ENCODE measurements at regions not wholly inside any gene's neighbourhood (a gene's known extent, or its start where the extent isn't known, plus 50 kb on each side); places are given as distances from the start of the nearest gene placed in this dataset.
"Not testable (repeated sequence)": the region's sequence is repeated elsewhere in the genome, so short reads cannot be mapped to it uniquely, and the experiment has no call there.

DNA sequence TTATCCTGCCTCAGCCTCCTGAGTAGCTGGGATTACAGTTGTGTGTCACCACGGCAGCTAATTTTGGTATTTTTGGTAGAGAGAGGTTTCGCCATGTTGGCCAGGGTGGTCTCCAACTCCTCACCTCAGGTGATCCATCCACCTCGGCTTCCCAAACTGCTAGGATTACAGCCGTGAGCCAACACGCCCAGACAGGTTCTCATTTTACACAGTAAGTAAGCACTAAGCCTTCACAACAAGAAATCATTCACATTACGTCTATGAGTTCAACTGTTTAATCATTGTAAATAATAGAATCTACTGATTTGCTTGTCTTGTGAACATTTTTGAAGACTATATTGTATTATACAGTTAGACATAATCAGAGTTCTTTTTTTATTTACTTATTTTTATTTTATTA is 131.5 kb upstream of the LRATD1 start:
- Mint-ChIP-seq H3K27me3 (no peaks in the 10 kb centered on the region), H3K9me3 (peaks cover 3% of the 10 kb centered on the region), H3K27ac (no peak overlapping the region), H3K4me1 (ENCODE audit: low read depth) (no peaks in the 10 kb centered on the region), H3K36me3 (no peaks in the 10 kb centered on the region), H3K4me3 (no peak overlapping the region)
- intact Hi-C loops (cut with micrococcal nuclease), result no loop called here
- ChIA-PET POLR2A (no interaction called here), CTCF (no interaction called here)
- no peak for DNase-seq

- DNase-seq; H3K9me3 Mint-ChIP-seq; H3K27me3 Mint-ChIP-seq; H3K4me1 Mint-ChIP-seq (ENCODE audit: low read depth); intact Hi-C loops (cut with micrococcal nuclease); CTCF ChIA-PET; H3K36me3 Mint-ChIP-seq; POLR2A ChIA-PET; H3K27ac Mint-ChIP-seq; H3K4me3 Mint-ChIP-seq: not testable (repeated sequence)
Measured at GRCh38 chr2:14506955-14507354, 125.6 kb upstream of the LRATD1 start.

DNA sequence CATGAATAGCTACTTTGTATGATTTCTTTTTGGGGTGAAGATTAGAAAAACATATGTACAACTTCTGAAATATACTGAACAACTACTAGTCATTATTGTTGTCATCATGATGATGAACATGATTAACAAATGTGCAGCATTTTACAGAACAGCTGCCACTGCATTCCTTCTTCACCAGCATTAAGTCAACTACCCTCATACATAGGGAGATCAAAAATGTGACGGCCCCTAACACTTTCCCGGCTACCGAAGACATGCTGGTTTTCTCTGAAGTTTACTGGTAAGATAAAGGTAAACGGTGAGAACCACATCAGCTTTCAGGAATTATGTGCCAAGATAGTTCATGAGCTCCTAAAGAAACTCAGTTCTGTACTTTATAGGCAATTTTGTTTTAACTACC is 121.0 kb upstream of the LRATD1 start:
- intact Hi-C loops (cut with micrococcal nuclease), result no loop called here
- Mint-ChIP-seq H3K27me3 (no peaks in the 10 kb centered on the region), H3K9me3 (no peaks in the 10 kb centered on the region), H3K4me3 (no peak overlapping the region), H3K36me3 (no peaks in the 10 kb centered on the region), H3K4me1 (ENCODE audit: low read depth) (no peaks in the 10 kb centered on the region), H3K27ac (no peak overlapping the region)
- POLR2A ChIA-PET, result no interaction called here
- no peak for DNase-seq
- CTCF ChIA-PET, result no interaction called here

DNA sequence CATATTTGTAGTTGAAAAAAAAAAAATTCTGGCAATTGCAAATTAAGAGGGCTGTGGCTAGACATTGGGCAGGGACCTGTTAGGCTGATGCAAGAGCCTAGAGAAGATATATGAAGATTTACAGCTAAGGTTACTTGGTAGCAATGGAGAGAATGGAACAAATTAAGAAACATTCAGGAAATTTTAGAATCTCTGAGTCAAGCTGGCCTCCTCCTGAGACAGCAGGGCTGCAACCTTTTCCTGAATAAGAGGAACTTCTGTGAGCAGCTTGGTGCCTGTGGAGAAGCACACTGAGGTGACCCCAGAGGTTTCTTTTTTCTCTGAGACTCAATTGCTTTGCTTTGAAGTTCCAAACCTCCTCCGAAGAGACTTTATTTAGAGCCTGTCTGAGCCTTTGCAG is 118.6 kb upstream of the LRATD1 start:
- Mint-ChIP-seq H3K4me3 (no peak overlapping the region), H3K4me1 (ENCODE audit: low read depth) (no peaks in the 10 kb centered on the region), H3K9me3 (no peaks in the 10 kb centered on the region), H3K36me3 (no peaks in the 10 kb centered on the region), H3K27me3 (no peaks in the 10 kb centered on the region), H3K27ac (no peak overlapping the region)
- DNase-seq, result no peak
- intact Hi-C loops (cut with micrococcal nuclease), result no loop called here
- ChIA-PET POLR2A (no interaction called here), CTCF (no interaction called here)

DNA sequence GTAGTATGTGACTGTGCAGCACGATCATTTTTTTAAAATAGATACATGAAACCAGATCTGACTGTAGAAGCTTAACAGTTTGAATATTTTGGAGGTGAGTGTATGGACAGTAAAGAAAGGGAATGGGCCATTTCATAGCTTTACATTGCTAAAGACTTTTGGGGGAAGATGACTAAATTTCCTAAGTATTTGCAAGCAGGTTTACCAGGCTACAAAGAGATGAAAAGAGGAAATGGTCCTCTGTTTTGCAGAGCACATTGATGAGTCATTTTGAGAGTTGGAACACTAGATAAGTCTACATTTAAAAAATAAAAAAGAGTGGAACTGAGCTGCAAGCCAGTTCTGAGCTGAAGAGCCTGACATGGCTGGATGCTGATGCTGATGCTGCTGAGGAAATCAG is 115.7 kb upstream of the LRATD1 start:
- no peaks in the 10 kb centered on the region for H3K9me3 Mint-ChIP-seq
- POLR2A ChIA-PET, result no interaction called here
- no peaks in the 10 kb centered on the region for H3K36me3 Mint-ChIP-seq
- CTCF ChIA-PET, result no interaction called here
- H3K4me1 Mint-ChIP-seq (ENCODE audit: low read depth), result no peaks in the 10 kb centered on the region
- intact Hi-C loops (cut with micrococcal nuclease), result no loop called here
- no peaks in the 10 kb centered on the region for H3K27me3 Mint-ChIP-seq
- DNase-seq, result no peak
- H3K4me3 Mint-ChIP-seq, result no peak overlapping the region
- H3K27ac Mint-ChIP-seq, result no peak overlapping the region

DNA sequence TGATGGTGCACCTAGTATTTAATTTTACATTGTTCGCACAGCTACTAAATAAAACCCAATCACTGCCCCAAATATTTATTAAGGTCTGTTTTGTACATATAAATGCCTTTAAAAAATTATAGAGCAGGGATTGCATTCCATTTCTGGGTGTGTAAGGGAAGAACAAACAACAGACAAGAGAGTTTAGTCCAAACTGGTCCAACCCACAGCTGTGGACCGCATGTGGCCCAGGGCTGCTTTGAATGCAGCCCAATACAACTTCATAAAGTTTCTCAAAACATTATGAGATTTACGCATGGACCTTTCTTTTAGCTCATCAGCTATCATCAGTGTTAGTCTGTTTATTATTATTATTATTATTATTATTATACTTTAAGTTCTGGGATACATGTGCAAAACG is 114.8 kb upstream of the LRATD1 start:
- H3K27me3 Mint-ChIP-seq, result no peaks in the 10 kb centered on the region
- H3K9me3 Mint-ChIP-seq, result no peaks in the 10 kb centered on the region
- no peaks in the 10 kb centered on the region for H3K4me1 Mint-ChIP-seq (ENCODE audit: low read depth)
- ChIA-PET CTCF (no interaction called here), POLR2A (no interaction called here)
- no peak overlapping the region for H3K4me3 Mint-ChIP-seq
- no peaks in the 10 kb centered on the region for H3K36me3 Mint-ChIP-seq
- no peak for DNase-seq
- intact Hi-C loops (cut with micrococcal nuclease), result no loop called here
- no peak overlapping the region for H3K27ac Mint-ChIP-seq

DNA sequence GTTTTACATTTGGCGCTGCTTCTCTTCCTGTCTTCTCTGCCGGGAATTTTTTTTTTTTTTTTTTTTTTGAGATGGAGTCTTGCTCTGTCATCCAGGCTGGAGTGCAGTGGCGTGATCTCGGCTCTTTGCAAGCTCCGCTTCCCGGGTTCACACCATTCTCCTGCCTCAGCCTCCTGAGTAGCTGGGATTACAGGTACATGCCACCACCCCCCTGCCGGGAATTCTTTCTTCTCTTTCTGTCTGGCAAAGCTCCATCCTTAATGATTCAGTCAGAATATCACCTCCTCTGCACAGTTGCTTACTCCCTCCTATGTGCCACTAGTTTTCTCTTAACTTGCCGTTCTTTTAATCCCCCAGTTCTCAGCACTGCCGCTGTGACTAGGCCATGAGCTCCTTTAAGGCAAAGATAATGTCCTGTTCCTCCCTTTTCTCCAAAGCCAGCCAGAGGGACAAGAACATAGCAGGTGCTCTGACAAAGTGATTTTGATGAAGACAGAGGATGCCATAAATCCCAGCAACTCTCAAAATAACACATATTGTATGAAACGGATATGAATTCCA is 112.1 kb upstream of the LRATD1 start:
- H3K4me3 Mint-ChIP-seq, result no peak overlapping the region
- H3K9me3 Mint-ChIP-seq, result peaks cover 3% of the 10 kb centered on the region
- H3K36me3 Mint-ChIP-seq, result no peaks in the 10 kb centered on the region
- CTCF ChIA-PET, result no interaction called here
- DNase-seq, result no peak
- POLR2A ChIA-PET, result interaction anchor here (0.7 kb wide), 1 partner anchor 310 kb away, joined by 3 read pairs; no protein-coding TSS in a partner anchor
- intact Hi-C loops (cut with micrococcal nuclease), result no loop called here
- H3K27me3 Mint-ChIP-seq, result no peaks in the 10 kb centered on the region
- H3K27ac Mint-ChIP-seq, result no peak overlapping the region
- no peaks in the 10 kb centered on the region for H3K4me1 Mint-ChIP-seq (ENCODE audit: low read depth)

- intact Hi-C loops (cut with micrococcal nuclease), result no loop called here
- no peak for DNase-seq
- no peaks in the 10 kb centered on the region for H3K4me1 Mint-ChIP-seq (ENCODE audit: low read depth)
- ChIA-PET CTCF (no interaction called here), POLR2A (no interaction called here)
- no peak overlapping the region for H3K4me3 Mint-ChIP-seq
- no peaks in the 10 kb centered on the region for H3K36me3 Mint-ChIP-seq
- H3K27ac Mint-ChIP-seq, result no peak overlapping the region
- no peaks in the 10 kb centered on the region for H3K27me3 Mint-ChIP-seq
- peaks cover 3% of the 10 kb centered on the region for H3K9me3 Mint-ChIP-seq
Measured at GRCh38 chr2:14524041-14524802, 108.3 kb upstream of the LRATD1 start.

- ChIA-PET POLR2A (no interaction called here), CTCF (no interaction called here)
- intact Hi-C loops (cut with micrococcal nuclease), result no loop called here
- Mint-ChIP-seq H3K4me1 (ENCODE audit: low read depth) (no peaks in the 10 kb centered on the region), H3K9me3 (peaks cover 3% of the 10 kb centered on the region), H3K27me3 (no peaks in the 10 kb centered on the region), H3K36me3 (no peaks in the 10 kb centered on the region), H3K27ac (no peak overlapping the region), H3K4me3 (no peak overlapping the region)
- no peak for DNase-seq
Measured at GRCh38 chr2:14524803-14525080, 107.8 kb upstream of the LRATD1 start.

GRCh38 chr2:14530506-14530905 is 102.0 kb upstream of the LRATD1 start:
- DNase-seq, result no peak
- H3K27me3 Mint-ChIP-seq, result no peaks in the 10 kb centered on the region
- ChIA-PET POLR2A (no interaction called here), CTCF (no interaction called here)
- H3K36me3 Mint-ChIP-seq, result no peaks in the 10 kb centered on the region
- intact Hi-C loops (cut with micrococcal nuclease), result no loop called here
- H3K4me1 Mint-ChIP-seq (ENCODE audit: low read depth), result no peaks in the 10 kb centered on the region
- no peaks in the 10 kb centered on the region for H3K9me3 Mint-ChIP-seq
- H3K4me3 Mint-ChIP-seq, result no peak overlapping the region
- no peak overlapping the region for H3K27ac Mint-ChIP-seq

DNA sequence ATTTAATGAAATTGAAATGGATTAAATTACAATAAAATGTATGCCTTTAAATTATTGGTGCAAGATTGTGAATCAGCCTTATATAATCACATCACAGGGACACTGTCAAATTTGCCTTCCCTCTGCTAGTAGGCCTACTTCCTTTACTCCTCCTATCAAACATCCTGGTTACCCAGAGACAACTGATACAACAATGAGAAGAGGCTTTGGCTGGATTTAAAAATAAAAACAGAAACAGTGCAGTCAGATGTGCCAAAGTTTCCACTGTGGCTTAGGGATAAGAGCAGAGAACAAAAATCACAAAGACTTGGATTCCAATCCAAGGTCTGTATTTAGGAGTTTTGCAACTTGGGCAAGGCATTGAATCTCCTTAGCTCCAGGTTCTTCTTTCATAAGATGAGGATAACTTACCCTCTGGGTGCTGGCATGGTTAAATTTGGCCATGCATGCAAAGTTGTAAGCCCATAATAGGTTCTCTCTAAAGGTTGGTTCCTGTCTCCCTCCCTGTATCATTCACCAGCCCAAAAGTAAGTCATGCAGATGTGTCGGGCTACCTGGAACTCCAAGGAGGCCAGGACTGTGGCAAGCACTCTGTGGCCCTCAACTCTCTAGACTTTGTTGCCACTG is 99.3 kb upstream of the LRATD1 start:
- ChIA-PET CTCF (no interaction called here), POLR2A (no interaction called here)
- no peak overlapping the region for H3K4me3 Mint-ChIP-seq
- intact Hi-C loops (cut with micrococcal nuclease), result no loop called here
- no peaks in the 10 kb centered on the region for H3K4me1 Mint-ChIP-seq (ENCODE audit: low read depth)
- H3K9me3 Mint-ChIP-seq, result no peaks in the 10 kb centered on the region
- H3K27ac Mint-ChIP-seq, result no peak overlapping the region
- no peaks in the 10 kb centered on the region for H3K36me3 Mint-ChIP-seq
- no peak for DNase-seq
- H3K27me3 Mint-ChIP-seq, result no peaks in the 10 kb centered on the region

DNA sequence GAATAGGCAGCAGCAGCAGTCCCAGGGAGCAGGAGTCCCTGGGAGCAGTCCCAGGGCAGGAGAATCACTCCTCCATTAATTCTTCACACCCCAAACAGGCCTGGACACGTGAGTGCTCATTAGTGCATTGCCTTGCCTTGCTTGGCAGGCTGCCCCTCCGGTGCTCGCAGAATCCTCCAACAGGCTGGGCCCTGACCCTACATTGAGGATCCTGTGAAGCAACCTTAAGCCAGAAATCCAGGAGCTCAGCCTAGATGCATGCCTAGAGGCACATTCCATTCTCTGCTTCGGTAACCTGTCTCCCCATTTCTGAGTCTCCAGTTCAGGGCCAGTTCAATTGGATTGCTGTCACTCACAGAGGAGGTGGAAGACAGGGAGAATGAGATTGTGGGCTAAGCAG is 97.4 kb upstream of the LRATD1 start:
- CTCF ChIA-PET, result no interaction called here
- no peak for DNase-seq
- H3K4me3 Mint-ChIP-seq, result no peak overlapping the region

DNA sequence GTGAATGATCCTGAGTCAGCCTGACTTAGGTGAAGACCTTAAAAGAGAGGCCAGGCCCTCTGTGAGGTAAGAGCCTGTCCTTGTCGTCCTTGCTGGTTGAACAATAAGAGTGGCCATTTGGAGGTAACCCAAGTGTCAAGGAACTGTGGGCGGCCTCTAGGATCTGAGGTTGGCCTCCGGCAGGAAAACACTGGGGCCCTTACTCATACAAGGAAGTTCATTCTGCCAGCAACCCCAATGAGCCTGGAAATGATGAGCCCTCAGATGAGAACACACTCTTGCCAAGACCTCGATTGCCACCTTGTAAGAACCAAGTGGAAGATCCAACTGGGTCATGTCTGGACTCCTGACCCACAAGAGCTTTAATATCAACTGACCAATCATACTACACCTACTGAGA is 95.5 kb upstream of the LRATD1 start:
- Mint-ChIP-seq H3K27me3 (no peaks in the 10 kb centered on the region), H3K36me3 (no peaks in the 10 kb centered on the region), H3K4me1 (ENCODE audit: low read depth) (no peaks in the 10 kb centered on the region), H3K4me3 (no peak overlapping the region), H3K9me3 (peaks cover 2% of the 10 kb centered on the region), H3K27ac (no peak overlapping the region)
- no peak for DNase-seq
- ChIA-PET POLR2A (no interaction called here), CTCF (no interaction called here)
- intact Hi-C loops (cut with micrococcal nuclease), result no loop called here

More for the DNA sequence above, 97.4 kb upstream of the LRATD1 start:
- intact Hi-C loops (cut with micrococcal nuclease), result no loop called here
- no peaks in the 10 kb centered on the region for H3K27me3 Mint-ChIP-seq
- H3K36me3 Mint-ChIP-seq, result no peaks in the 10 kb centered on the region
- H3K9me3 Mint-ChIP-seq, result no peaks in the 10 kb centered on the region
- H3K27ac Mint-ChIP-seq, result no peak overlapping the region
- POLR2A ChIA-PET, result no interaction called here
- no peaks in the 10 kb centered on the region for H3K4me1 Mint-ChIP-seq (ENCODE audit: low read depth)

All from activated CD4-positive, alpha-beta memory T cell treated with anti-CD3 and anti-CD28 coated beads for 36 hours (primary cell).